Endothelial cell of umbilical vein (primary cell): ENCODE measurements at regions not wholly inside any gene's neighbourhood (a gene's known extent, or its start where the extent isn't known, plus 50 kb on each side); places are given as distances from the start of the nearest gene placed in this dataset.

Source experiments
- EZH2 ChIP-seq: IDR thresholded peaks from 2 replicates; pipeline ENCODE4 v1.6.1; 2012; ENCODE audit warnings: borderline replicate concordance, low read depth, mild to moderate bottlenecking, moderate library complexity, low read length, inconsistent platforms; ENCODE audit not compliant: severe bottlenecking
- FOS ChIP-seq: IDR thresholded peaks from 2 replicates; pipeline ENCODE4 v1.6.1; 2011; ENCODE audit warnings: mild to moderate bottlenecking, low read length, moderate library complexity, borderline replicate concordance; ENCODE audit not compliant: insufficient read depth
- GATA2 ChIP-seq: IDR thresholded peaks from 2 replicates; pipeline ENCODE4 v1.7.0; 2011; ENCODE audit warnings: low read depth, mild to moderate bottlenecking, moderate library complexity, mixed read lengths, low read length; ENCODE audit not compliant: insufficient read length, insufficient read depth
- MYC ChIP-seq: IDR thresholded peaks from one replicate; pipeline ENCODE4 v1.6.1; 2011; ENCODE audit warnings: mild to moderate bottlenecking, low read depth, low read length
- POLR2A ChIP-seq: IDR thresholded peaks from 2 replicates; pipeline ENCODE4 v1.6.1; 2012; ENCODE audit warnings: low read depth, mild to moderate bottlenecking, control low read depth, low read length
- POLR2AphosphoS5 ChIP-seq: IDR thresholded peaks from 2 replicates; pipeline ENCODE4 v1.6.1; 2012; ENCODE audit warnings: low read depth, mild to moderate bottlenecking, control low read depth, low read length, moderate library complexity; ENCODE audit not compliant: insufficient read depth
- TF ChIP-seq, protein P1 (sequence below), 2 donors: IDR thresholded peaks; 1 replicate in 1 of 2; 2 replicates in 1 of 2; pipeline ENCODE4 v1.5.1; 2011; ENCODE audit warnings: low read length in 2 of 2, mild to moderate bottlenecking in 2 of 2, moderate library complexity in 2 of 2, control low read depth in 1 of 2, inconsistent platforms in 1 of 2, low read depth in 1 of 2; ENCODE audit not compliant: insufficient read depth in 1 of 2; ENCODE audit errors: extremely low read depth in 1 of 2

DNA sequence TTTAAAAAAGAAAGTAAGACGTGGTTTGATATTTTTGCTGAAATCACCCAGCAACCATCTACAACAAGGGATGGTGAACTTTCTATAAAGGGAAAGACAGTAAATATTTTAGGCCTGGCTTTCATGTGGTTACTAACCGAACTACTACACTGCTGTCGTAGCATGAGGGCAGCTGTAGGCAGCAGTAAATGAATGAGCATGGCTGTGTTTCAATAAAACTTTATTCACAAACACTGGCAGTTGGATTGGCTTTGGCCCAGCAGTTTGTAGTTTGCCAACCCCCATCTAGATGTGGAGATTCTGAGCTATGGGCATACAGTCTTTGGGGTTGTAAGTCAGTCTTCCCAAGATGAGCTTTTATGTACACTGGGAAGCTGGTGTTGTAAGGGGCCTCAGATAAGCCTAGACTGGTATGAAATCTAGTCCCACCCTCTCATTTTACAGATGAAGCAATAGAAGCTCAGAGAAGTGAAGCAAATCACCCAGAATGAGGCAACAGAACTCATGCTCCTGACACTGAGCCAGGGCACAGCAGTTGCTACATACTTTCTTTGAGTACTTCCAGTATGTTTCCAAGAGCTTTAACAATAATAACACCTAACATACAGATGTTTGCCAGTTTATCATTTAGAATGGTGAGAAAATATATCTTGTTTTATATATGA lies 204.4 kb downstream of the ADAMTS15 start:
- TF ChIP-seq, protein P1, sequence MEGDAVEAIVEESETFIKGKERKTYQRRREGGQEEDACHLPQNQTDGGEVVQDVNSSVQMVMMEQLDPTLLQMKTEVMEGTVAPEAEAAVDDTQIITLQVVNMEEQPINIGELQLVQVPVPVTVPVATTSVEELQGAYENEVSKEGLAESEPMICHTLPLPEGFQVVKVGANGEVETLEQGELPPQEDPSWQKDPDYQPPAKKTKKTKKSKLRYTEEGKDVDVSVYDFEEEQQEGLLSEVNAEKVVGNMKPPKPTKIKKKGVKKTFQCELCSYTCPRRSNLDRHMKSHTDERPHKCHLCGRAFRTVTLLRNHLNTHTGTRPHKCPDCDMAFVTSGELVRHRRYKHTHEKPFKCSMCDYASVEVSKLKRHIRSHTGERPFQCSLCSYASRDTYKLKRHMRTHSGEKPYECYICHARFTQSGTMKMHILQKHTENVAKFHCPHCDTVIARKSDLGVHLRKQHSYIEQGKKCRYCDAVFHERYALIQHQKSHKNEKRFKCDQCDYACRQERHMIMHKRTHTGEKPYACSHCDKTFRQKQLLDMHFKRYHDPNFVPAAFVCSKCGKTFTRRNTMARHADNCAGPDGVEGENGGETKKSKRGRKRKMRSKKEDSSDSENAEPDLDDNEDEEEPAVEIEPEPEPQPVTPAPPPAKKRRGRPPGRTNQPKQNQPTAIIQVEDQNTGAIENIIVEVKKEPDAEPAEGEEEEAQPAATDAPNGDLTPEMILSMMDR (IDR thresholded peaks at IDR 0.05; ENCODE audit: extremely low read depth in 1 of 2, insufficient read depth in 1 of 2, low read depth in 1 of 2, low read length in 2 of 2) = no peak
- TF ChIP-seq POLR2A = no peak
- no peak for TF ChIP-seq POLR2AphosphoS5
- no peak for TF ChIP-seq EZH2
- TF ChIP-seq GATA2 = no peak
- TF ChIP-seq FOS = no peak
- TF ChIP-seq MYC = no peak
